Coronary artery (tissue), 2 donors: ENCODE measurements at regions not wholly inside any gene's neighbourhood (a gene's known extent, or its start where the extent isn't known, plus 50 kb on each side); places are given as distances from the start of the nearest gene placed in this dataset.

Experiments
- DNase-seq: peaks from one replicate; pipeline ENCODE4 v3.0.0-alpha.2; 2017; ENCODE audit warnings: low spot score
- H3K27ac ChIP-seq, 2 donors: fragments of 200-600 bp; sonication (generic); one replicate each; pipeline ENCODE4 v1.5.1; 2016 to 2019
- H3K4me3 ChIP-seq: fragments of 200-600 bp; sonication (generic); 2 replicates; pipeline ENCODE4 v1.5.1; 2016; ENCODE audit warnings: mild to moderate bottlenecking, moderate library complexity
- CTCF ChIP-seq: fragments of 200-600 bp; sonication (generic); IDR thresholded peaks from one replicate; pipeline ENCODE4 v1.5.1; 2019; ENCODE audit warnings: antibody characterized with exemption

GRCh38 chr17:72056727-72057290, 64.0 kb upstream of the SOX9 start:
- Histone ChIP-seq H3K27ac (no peak overlapping the region), H3K4me3 (no peak overlapping the region)
- no peak for DNase-seq
- no peak for TF ChIP-seq CTCF

GRCh38 chr17:72060084-72060483, 60.7 kb upstream of the SOX9 start:
- TF ChIP-seq CTCF, result no peak
- H3K27ac ChIP-seq, result no peak overlapping the region
- no peak for DNase-seq
- H3K4me3 ChIP-seq, result no peak overlapping the region

- no peak overlapping the region for H3K4me3 ChIP-seq
- no peak overlapping the region for H3K27ac ChIP-seq
- no peak for DNase-seq
- TF ChIP-seq CTCF, result no peak
Observed at GRCh38 chr17:72063262-72063661, 57.6 kb upstream of the SOX9 start.

- no peak for DNase-seq
- no peak for TF ChIP-seq CTCF
- no peak overlapping the region for H3K27ac ChIP-seq
- H3K4me3 ChIP-seq, result no peak overlapping the region
Observed at GRCh38 chr17:72063756-72064450, 56.9 kb upstream of the SOX9 start.

DNA sequence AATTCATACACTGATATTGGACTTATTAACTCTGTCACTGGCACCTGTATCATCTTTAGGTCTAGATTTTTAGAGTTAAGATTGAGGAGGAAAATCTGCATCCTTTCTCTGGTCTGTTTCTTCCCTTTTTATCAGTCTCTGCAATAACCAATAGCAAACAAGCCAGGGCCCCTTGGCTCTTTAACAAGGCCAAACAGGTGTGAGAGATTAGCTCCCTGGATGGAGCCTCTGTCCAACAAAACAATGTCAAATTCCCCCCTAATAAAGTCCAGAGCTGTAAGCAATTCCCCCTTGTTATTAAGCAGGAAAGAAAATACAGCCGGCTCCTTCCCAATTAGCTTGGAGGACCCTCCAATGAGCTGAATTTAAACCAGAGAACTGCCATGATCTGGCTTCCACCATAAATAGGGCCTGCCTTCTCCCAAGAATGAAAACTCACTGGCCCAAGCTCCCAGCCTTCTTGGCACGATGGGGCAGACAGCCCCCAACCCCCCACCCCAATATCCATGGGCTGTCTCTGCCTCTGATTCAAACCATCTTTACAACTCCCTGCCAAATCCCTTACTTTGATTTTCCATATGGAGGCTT, 56.1 kb upstream of the SOX9 start:
- no peak for DNase-seq
- Histone ChIP-seq H3K4me3 (no peak overlapping the region), H3K27ac (no peak overlapping the region)
- no peak for TF ChIP-seq CTCF

DNA sequence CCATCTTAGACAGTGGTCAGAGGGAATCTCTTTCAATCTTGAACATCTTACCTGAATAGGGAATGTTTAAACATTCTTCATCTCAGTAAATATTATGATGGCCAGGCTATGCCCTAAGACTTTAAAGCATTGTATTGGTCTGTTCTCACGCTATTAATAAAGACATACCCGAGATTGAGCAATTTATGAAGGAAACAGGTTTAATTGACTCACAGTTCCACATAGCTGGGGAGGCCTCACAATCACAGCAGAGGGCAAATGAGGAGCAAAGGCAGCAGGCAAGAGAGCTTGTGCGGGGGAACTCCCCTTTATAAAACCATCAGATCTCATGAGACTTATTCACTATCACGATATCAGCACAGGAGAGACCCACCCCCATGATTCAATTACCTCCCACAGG, 55.3 kb upstream of the SOX9 start:
- no peak for DNase-seq
- no peak overlapping the region for H3K27ac ChIP-seq
- TF ChIP-seq CTCF, result no peak
- no peak overlapping the region for H3K4me3 ChIP-seq

GRCh38 chr17:72068643-72069042, 52.2 kb upstream of the SOX9 start:
- no peak for TF ChIP-seq CTCF
- no peak overlapping the region for H3K4me3 ChIP-seq
- DNase-seq, result no peak

More at GRCh38 chr17:72068643-72069042, 52.2 kb upstream of the SOX9 start:
- no peak overlapping the region for H3K27ac ChIP-seq
